ENCODE measurements at regions not wholly inside any gene's neighbourhood (a gene's known extent, or its start where the extent isn't known, plus 50 kb on each side); places are given as distances from the start of the nearest gene placed in this dataset.

DNA sequence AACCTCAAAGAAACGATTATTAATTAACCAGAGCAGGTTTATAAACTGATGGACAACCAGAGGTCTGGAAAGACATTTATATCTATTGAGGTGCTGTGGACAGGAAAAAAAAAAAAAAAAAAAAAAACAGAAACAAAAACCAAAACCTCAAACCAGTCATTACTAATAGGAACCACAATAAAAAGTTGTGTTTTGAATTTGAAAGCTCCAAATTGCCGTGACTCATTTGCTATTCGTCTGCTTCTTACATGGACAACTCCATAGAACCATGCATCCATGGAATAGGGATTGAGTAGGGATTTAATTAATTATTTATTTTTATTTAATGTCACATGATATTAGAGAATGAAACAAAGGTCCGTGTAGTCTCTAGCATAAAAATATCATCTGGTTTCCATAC, 134.1 kb upstream of the SSTR1 start:
- no peak for DNase-seq

GRCh38 chr14:38074081-38074480, 133.6 kb upstream of the SSTR1 start:
- no peak for DNase-seq

DNA sequence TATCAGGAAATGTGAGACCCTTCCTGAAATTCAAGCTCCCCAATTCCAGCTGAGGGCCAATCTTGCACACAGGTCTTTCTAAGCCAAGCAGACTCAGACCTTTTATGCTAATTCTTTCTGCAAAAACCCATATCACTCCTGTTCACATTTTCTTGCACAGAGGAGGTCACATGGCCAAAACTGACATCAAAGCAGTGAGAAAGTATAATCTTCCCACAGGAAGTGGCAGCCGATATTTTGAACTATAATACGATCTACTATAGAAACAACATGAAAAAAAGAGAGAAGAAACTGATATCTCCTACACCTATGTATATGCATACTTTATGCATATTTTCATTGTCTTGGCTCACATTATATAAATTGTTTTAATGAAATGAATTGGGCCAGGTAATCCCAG, 132.9 kb upstream of the SSTR1 start:
- no peak for DNase-seq

GRCh38 chr14:38078393-38078792, 129.3 kb upstream of the SSTR1 start:
- DNase-seq, result no peak

GRCh38 chr14:38079268-38079667, 128.4 kb upstream of the SSTR1 start:
- no peak for DNase-seq

DNA sequence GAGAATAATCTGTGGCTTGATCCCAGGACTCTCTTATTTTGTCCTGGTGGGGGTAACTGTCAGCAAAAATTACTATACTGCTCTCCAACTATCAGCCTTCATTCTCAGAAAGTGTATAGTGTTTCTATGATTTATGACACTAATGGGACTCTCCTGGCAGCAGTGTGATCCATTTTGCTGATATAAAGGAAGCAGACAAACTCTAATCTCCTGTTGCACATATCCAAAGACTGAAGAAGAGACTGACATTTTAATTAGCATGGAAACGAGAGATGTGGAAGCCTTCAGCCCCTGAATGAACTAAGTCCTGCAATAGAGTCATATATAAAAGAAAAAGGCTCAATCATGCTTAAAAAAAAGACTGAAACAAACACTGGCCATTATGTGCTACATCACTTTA, 127.8 kb upstream of the SSTR1 start:
- DNase-seq, result no peak

DNA sequence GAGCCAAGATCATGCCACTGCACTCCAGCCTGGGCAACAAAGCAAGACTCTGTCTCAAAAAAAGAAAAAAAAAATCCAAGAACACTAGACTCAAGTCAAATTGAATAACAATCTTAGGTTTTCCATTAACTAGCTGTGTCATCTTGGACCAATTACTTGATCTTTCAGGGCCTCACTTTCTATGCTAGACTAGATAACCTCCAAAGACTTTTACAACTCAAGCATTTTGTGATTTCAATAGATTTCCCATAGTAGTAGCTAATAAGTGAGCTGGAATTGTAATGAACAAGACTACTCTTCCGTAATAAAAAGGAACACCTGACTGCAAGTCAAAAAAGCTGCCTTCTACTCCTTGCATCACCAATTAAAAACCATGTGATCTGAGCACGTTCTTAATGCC, 127.0 kb upstream of the SSTR1 start:
- no peak for DNase-seq

DNA sequence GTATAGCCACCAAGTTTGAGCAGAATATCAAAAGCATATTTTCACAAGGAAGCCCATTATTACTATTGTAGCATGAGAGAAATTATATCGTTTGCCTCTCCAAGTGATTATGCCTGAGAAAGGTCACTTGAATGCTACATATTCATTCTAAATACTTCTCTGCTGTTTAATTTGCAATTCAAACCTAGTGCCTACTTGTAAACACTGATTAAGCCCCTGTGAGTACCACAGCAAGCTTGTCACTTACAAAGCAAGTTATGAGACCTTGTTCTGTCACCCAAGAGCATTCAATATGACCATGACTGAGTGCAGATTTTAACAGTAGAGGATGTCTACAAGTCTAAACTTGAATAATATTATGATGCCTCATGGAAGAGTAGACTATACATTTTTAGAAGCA, 124.7 kb upstream of the SSTR1 start:
- DNase-seq, result no peak

DNA sequence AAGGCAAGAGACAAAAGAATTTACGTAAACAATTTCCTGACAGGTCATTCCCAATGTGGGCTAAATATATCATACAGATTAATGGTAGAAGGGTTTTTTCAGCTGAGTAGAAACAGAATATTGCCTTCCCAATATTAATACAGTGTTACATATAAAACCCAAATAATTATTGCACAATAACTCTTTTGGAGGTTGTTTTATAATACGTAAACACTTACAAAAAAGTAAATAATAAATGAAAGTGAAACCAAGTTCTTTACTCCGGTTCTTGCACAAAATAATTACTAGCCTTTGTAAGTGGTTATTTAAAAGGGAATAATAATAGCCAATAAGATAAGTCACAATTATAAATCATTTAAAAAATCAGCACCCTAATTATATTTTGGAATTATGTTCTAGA, 118.6 kb upstream of the SSTR1 start:
- no peak for DNase-seq

DNA sequence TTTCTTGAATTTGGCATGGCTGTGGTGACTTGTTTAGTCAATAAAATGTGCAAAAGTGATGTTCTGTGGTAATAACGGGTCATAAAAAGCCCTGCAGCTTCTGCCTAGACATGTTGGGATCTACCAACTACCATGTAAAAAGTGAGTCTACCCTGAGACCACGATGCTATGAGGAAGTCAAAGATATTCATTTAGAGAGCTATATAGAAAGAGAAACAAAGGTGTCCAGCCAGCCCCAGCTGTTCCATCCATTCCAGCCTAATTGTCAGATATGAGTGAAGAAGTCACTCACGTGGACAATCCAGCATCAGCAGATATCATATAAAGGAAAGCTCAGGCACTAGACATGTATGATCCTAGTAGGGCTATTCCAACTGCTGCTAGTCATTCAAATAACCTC, 117.2 kb upstream of the SSTR1 start:
- no peak for DNase-seq

GRCh38 chr14:38098074-38098836, 109.4 kb upstream of the SSTR1 start:
- no peak for DNase-seq

- DNase-seq, result no peak
Observed at GRCh38 chr14:38101679-38102078, 106.0 kb upstream of the SSTR1 start.

GRCh38 chr14:38103542-38104225, 104.0 kb upstream of the SSTR1 start:
- DNase-seq, result no peak

GRCh38 chr14:38105106-38105702, 102.5 kb upstream of the SSTR1 start:
- no peak for DNase-seq

GRCh38 chr14:38107216-38107631, 100.5 kb upstream of the SSTR1 start:
- no peak for DNase-seq

GRCh38 chr14:38108681-38109080, 99.0 kb upstream of the SSTR1 start:
- DNase-seq, result no peak

- DNase-seq, result no peak
Observed at GRCh38 chr14:38110258-38110657, 97.4 kb upstream of the SSTR1 start.

DNA sequence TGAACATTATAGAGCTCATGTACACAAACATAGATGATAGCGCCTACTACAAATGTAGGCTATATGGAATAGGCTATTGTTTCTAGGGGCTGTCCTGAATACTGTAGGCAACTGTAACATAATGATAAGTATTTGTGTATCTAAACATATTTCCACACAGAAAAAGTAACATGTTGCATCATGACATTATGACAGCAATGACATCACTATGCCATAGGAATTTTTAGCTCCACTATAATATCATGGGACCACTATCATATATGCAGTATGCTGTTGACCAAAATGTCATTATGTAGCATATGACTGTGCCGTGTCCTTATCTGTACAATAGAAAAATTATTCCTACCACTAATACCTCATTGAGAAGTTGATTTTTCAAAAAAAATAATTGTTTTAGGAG, 96.7 kb upstream of the SSTR1 start:
- DNase-seq, result no peak

- no peak for DNase-seq
Observed at GRCh38 chr14:38113546-38113945, 94.2 kb upstream of the SSTR1 start.

- DNase-seq, result no peak
Observed at GRCh38 chr14:38116895-38117294, 90.8 kb upstream of the SSTR1 start.

GRCh38 chr14:38120109-38120508, 87.6 kb upstream of the SSTR1 start:
- DNase-seq, result no peak

DNA sequence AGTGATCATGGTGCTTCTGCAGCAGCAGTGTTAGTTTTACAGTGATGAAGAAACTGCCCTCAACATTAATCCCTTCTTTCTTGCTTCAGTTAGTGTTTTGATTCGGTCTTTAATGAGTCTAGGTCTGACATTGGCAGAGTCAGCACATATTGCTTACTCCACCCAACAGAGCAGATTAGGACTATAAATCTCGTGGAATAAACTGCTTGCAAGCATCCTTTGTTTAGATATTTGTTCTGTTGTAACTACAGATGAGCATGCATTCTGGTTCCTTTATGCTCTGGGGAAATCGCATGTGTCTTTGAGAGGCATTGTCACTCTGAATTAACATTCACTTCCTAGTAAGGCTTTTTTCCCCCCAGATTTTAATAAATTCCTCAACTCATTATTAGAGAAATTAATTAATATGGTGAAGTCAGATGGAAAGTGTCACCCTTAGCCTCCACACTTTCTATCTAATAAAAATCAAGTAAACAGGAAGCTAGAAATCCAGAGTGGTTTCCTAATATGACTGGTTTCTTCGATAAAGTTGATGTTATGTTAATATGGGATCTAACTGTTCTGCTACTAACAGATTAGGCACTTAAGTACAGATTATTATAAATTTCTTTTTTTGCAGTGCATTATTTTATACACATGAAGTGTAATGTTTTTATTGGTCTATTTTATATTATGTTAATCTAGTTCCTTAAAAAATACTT, 86.2 kb upstream of the SSTR1 start:
- no peak for DNase-seq

- no peak for DNase-seq
Observed at GRCh38 chr14:38122241-38122640, 85.5 kb upstream of the SSTR1 start.

DNA sequence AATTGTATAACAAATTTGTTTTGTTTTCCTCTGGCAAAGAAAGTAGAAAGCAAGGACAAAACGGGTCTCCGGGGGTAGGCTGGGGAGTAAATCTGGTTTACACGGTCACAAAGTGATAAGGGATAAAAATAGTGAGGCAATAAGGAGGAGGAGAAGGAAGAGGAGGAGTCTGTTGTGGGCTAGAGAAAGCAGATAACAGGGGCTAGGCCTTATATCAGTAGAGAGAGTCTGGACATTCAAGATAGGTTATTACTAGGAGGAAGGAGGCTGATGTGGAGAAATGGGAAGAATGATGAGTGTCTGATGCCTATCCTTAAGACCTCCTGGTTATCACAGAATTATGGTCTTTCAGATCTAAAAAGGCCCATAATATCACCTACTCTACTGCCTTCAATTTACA, 83.2 kb upstream of the SSTR1 start:
- no peak for DNase-seq

Measured in stimulated activated CD4-positive, alpha-beta T cell treated with anti-CD3 and anti-CD28 coated beads, Interleukin-4, amount 100 ng/mL, for 4 hours (primary cell).